DOHH2 (cell line): ENCODE measurements at regions not wholly inside any gene's neighbourhood (a gene's known extent, or its start where the extent isn't known, plus 50 kb on each side); places are given as distances from the start of the nearest gene placed in this dataset.

Experiments used
- EZH2phosphoT487 ChIP-seq: fragments of 200-600 bp; sonication (generic); IDR thresholded peaks from 2 replicates; pipeline ENCODE4 v1.6.1; 2017; ENCODE audit warnings: borderline replicate concordance, mild to moderate bottlenecking, antibody characterized with exemption, low read length, moderate library complexity, mixed read lengths
- TF ChIP-seq, protein P1 (sequence below): fragments of 200-600 bp; sonication (generic); IDR thresholded peaks from one replicate; pipeline ENCODE4 v1.5.1; 2014; ENCODE audit warnings: antibody characterized with exemption, mild to moderate bottlenecking, low read depth, low read length; ENCODE audit not compliant: poor library complexity, severe bottlenecking

DNA sequence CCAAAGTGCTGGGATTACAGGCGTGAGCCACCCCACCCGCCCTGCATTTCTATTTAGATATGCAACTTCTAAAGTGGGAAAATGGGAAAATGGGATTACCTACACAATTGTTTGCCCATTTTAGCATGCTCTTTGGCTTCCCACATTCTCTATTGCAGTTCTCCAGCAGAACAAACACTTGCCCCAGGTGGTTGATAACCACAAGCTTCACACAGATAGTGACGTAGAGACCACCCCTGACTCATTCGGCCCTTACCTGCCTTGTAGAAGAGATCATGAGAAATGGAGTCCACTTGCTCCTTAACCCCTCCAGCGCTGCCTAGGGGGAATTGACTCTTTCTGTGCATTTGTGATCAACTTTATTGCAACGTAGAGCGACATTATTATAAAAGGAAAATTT, 83.2 kb upstream of the RAP2B start:
- TF ChIP-seq, protein P1, sequence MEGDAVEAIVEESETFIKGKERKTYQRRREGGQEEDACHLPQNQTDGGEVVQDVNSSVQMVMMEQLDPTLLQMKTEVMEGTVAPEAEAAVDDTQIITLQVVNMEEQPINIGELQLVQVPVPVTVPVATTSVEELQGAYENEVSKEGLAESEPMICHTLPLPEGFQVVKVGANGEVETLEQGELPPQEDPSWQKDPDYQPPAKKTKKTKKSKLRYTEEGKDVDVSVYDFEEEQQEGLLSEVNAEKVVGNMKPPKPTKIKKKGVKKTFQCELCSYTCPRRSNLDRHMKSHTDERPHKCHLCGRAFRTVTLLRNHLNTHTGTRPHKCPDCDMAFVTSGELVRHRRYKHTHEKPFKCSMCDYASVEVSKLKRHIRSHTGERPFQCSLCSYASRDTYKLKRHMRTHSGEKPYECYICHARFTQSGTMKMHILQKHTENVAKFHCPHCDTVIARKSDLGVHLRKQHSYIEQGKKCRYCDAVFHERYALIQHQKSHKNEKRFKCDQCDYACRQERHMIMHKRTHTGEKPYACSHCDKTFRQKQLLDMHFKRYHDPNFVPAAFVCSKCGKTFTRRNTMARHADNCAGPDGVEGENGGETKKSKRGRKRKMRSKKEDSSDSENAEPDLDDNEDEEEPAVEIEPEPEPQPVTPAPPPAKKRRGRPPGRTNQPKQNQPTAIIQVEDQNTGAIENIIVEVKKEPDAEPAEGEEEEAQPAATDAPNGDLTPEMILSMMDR: no peak
- no peak for TF ChIP-seq EZH2phosphoT487
